ENCODE measurements at regions not wholly inside any gene's neighbourhood (a gene's known extent, or its start where the extent isn't known, plus 50 kb on each side); places are given as distances from the start of the nearest gene placed in this dataset.

DNA sequence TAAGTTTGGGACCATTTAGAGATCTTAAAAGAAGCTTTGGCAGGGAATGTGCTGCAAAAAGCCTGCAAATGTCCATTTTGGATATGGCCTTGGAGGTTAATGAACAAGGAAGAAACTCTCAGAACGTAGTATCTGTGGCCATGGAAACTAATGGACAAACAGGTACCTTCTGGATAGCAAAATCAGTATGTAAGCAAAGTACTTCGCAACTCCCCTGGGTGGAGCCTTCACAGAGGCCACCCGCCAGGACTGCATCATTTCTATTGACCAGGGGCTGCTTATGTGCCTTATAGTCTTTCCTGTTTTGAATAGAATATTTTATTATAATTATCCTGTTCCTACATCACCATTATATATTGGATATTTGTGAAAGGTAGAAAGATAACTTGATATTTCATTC, 510.8 kb upstream of the SYNCRIP start:
- no peak for TF ChIP-seq EZH2 (IDR thresholded peaks at IDR 0.05; ENCODE audit: borderline replicate concordance, low read depth, low read length, severe bottlenecking)
- TF ChIP-seq CTCF (IDR thresholded peaks at IDR 0.05; ENCODE audit: borderline replicate concordance, extremely low read depth, low read length, poor library complexity, severe bottlenecking): no peak
- Histone ChIP-seq H4K20me1 (ENCODE audit: insufficient read depth, low read length) (no peaks in the 10 kb centered on the region), H3K9ac (ENCODE audit: low read depth, low read length) (no peak overlapping the region), H2AFZ (ENCODE audit: low read depth, low read length) (no peak overlapping the region), H3K36me3 (ENCODE audit: insufficient read depth, low read length) (no peaks in the 10 kb centered on the region), H3K79me2 (ENCODE audit: insufficient read depth, low read length) (no peaks in the 10 kb centered on the region), H3K4me1 (ENCODE audit: insufficient read depth, low read length) (no peaks in the 10 kb centered on the region), H3K4me3 (ENCODE audit: low read depth in 1 of 2, low read length in 2 of 2) (no peak overlapping the region), H3K9me3 (ENCODE audit: insufficient read depth, low read length, severe bottlenecking) (no peaks in the 10 kb centered on the region), H3K4me2 (ENCODE audit: insufficient read depth, low read length) (no peak overlapping the region), H3K27me3 (ENCODE audit: insufficient read depth, low read length, poor library complexity) (no peaks in the 10 kb centered on the region), H3K27ac (ENCODE audit: low read length) (no peak overlapping the region)
- ATAC-seq (ENCODE audit: insufficient read depth, low read depth) (no peak), DNase-seq (no peak)

DNA sequence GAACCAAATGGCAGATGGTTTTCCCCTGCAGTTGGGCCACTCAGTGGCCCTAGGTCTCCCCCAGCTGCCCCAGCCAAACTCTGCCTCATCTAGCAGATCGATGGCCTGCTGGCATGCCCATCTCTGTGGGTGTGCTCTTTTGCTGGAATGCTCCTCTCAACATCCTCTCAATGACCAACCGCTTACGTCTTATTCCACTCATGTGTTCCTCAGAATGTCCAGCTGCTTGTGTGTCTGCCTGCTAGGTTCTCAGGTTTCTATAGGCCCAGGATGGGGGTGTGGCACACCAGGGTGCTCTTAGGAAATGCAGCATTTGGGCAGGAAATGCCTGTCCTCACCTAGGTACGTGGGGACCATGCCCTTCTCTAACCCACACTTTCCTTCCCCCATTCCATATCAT, 509.9 kb upstream of the SYNCRIP start:
- H2AFZ ChIP-seq (ENCODE audit: low read depth, low read length): no peak overlapping the region
- TF ChIP-seq EZH2 (IDR thresholded peaks at IDR 0.05; ENCODE audit: borderline replicate concordance, low read depth, low read length, severe bottlenecking) (no peak), CTCF (IDR thresholded peaks at IDR 0.05; ENCODE audit: borderline replicate concordance, extremely low read depth, low read length, poor library complexity, severe bottlenecking) (no peak)

DNA sequence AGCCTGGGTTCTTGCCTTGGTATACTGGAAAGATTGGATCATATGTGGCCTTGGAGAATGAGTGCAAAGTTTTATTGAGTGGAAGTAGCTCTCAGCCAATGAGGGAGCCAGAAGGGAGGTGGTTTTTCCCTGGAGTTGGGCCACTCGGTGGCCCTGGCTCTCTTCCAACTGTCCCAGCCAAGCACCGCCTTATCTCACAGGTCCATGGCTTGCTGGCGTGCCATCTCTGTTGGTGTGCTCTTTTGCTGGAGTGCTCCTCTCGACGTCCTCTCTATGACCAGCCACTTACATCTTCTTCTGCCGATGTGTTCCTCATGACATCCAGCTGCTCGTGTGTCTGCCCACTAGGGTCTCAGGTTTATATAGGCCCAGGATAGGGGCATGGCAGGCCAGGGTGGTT, 505.9 kb upstream of the SYNCRIP start:
- H4K20me1 ChIP-seq (ENCODE audit: insufficient read depth, low read length): no peaks in the 10 kb centered on the region
- TF ChIP-seq EZH2 (IDR thresholded peaks at IDR 0.05; ENCODE audit: borderline replicate concordance, low read depth, low read length, severe bottlenecking) (no peak), CTCF (IDR thresholded peaks at IDR 0.05; ENCODE audit: borderline replicate concordance, extremely low read depth, low read length, poor library complexity, severe bottlenecking) (no peak)
- no peaks in the 10 kb centered on the region for H3K36me3 ChIP-seq (ENCODE audit: insufficient read depth, low read length)
- H3K79me2 ChIP-seq (ENCODE audit: insufficient read depth, low read length): no peaks in the 10 kb centered on the region
- DNase-seq (no peak), ATAC-seq (ENCODE audit: insufficient read depth, low read depth) (no peak)
- H3K4me2 ChIP-seq (ENCODE audit: insufficient read depth, low read length): no peak overlapping the region
- H3K27ac ChIP-seq (ENCODE audit: low read length): no peak overlapping the region
- H3K9me3 ChIP-seq (ENCODE audit: insufficient read depth, low read length, severe bottlenecking): no peaks in the 10 kb centered on the region
- no peak overlapping the region for H3K4me3 ChIP-seq (ENCODE audit: low read depth in 1 of 2, low read length in 2 of 2)
- H2AFZ ChIP-seq (ENCODE audit: low read depth, low read length): no peak overlapping the region
- H3K4me1 ChIP-seq (ENCODE audit: insufficient read depth, low read length): no peaks in the 10 kb centered on the region
- H3K9ac ChIP-seq (ENCODE audit: low read depth, low read length): no peak overlapping the region
- H3K27me3 ChIP-seq (ENCODE audit: insufficient read depth, low read length, poor library complexity): no peaks in the 10 kb centered on the region

More for the DNA sequence above, 509.9 kb upstream of the SYNCRIP start:
- Histone ChIP-seq H3K36me3 (ENCODE audit: insufficient read depth, low read length) (no peaks in the 10 kb centered on the region), H3K4me3 (ENCODE audit: low read depth in 1 of 2, low read length in 2 of 2) (no peak overlapping the region), H3K9ac (ENCODE audit: low read depth, low read length) (no peak overlapping the region), H3K27me3 (ENCODE audit: insufficient read depth, low read length, poor library complexity) (no peaks in the 10 kb centered on the region), H4K20me1 (ENCODE audit: insufficient read depth, low read length) (no peaks in the 10 kb centered on the region), H3K27ac (ENCODE audit: low read length) (no peak overlapping the region), H3K4me2 (ENCODE audit: insufficient read depth, low read length) (no peak overlapping the region), H3K4me1 (ENCODE audit: insufficient read depth, low read length) (no peaks in the 10 kb centered on the region), H3K79me2 (ENCODE audit: insufficient read depth, low read length) (no peaks in the 10 kb centered on the region), H3K9me3 (ENCODE audit: insufficient read depth, low read length, severe bottlenecking) (no peaks in the 10 kb centered on the region)
- ATAC-seq (ENCODE audit: insufficient read depth, low read depth) (no peak), DNase-seq (no peak)

- DNase-seq (no peak), ATAC-seq (ENCODE audit: insufficient read depth, low read depth) (no peak)
- Histone ChIP-seq H3K27ac (ENCODE audit: low read length) (no peak overlapping the region), H2AFZ (ENCODE audit: low read depth, low read length) (no peak overlapping the region), H3K4me2 (ENCODE audit: insufficient read depth, low read length) (no peak overlapping the region), H3K4me3 (ENCODE audit: low read depth in 1 of 2, low read length in 2 of 2) (no peak overlapping the region), H3K27me3 (ENCODE audit: insufficient read depth, low read length, poor library complexity) (no peaks in the 10 kb centered on the region), H3K9ac (ENCODE audit: low read depth, low read length) (no peak overlapping the region), H4K20me1 (ENCODE audit: insufficient read depth, low read length) (no peaks in the 10 kb centered on the region), H3K36me3 (ENCODE audit: insufficient read depth, low read length) (no peaks in the 10 kb centered on the region), H3K9me3 (ENCODE audit: insufficient read depth, low read length, severe bottlenecking) (no peaks in the 10 kb centered on the region), H3K79me2 (ENCODE audit: insufficient read depth, low read length) (no peaks in the 10 kb centered on the region), H3K4me1 (ENCODE audit: insufficient read depth, low read length) (no peaks in the 10 kb centered on the region)
- no peak for TF ChIP-seq CTCF (IDR thresholded peaks at IDR 0.05; ENCODE audit: borderline replicate concordance, extremely low read depth, low read length, poor library complexity, severe bottlenecking)
Measured at GRCh38 chr6:86147859-86148258, 505.2 kb upstream of the SYNCRIP start.
